ENCODE measurements at regions not wholly inside any gene's neighbourhood (a gene's known extent, or its start where the extent isn't known, plus 50 kb on each side); places are given as distances from the start of the nearest gene placed in this dataset.

DNA sequence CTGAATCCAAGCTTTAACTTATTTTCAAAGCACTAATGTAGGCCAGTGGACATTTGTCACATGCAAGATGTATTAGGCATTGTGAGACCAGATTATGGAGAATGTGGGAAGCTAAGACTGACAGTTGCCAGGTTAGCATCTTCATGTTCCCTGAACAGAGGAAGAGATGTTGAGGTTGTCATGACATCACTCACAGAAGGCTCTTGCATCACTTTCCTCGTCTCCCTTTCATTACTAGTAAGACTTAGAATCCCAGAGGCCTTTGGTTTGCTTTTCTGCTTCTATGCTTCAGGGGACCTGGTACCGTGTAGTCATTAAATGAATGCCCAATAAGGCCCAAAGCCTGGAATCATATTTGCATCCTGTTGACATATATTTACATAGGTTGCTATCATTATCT, 76.4 kb upstream of the RPS23 start:
- TF ChIP-seq EZH2 (IDR thresholded peaks at IDR 0.05; ENCODE audit: insufficient read depth, low read length), result no peak
- TF ChIP-seq, protein P1, sequence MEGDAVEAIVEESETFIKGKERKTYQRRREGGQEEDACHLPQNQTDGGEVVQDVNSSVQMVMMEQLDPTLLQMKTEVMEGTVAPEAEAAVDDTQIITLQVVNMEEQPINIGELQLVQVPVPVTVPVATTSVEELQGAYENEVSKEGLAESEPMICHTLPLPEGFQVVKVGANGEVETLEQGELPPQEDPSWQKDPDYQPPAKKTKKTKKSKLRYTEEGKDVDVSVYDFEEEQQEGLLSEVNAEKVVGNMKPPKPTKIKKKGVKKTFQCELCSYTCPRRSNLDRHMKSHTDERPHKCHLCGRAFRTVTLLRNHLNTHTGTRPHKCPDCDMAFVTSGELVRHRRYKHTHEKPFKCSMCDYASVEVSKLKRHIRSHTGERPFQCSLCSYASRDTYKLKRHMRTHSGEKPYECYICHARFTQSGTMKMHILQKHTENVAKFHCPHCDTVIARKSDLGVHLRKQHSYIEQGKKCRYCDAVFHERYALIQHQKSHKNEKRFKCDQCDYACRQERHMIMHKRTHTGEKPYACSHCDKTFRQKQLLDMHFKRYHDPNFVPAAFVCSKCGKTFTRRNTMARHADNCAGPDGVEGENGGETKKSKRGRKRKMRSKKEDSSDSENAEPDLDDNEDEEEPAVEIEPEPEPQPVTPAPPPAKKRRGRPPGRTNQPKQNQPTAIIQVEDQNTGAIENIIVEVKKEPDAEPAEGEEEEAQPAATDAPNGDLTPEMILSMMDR (IDR thresholded peaks at IDR 0.05; ENCODE audit: insufficient read depth, low read depth, low read length), result no peak
